ENCODE measurements at regions not wholly inside any gene's neighbourhood (a gene's known extent, or its start where the extent isn't known, plus 50 kb on each side); places are given as distances from the start of the nearest gene placed in this dataset.

- TF ChIP-seq CTCF (IDR thresholded peaks at IDR 0.05 in 8 of 11, conservative IDR thresholded peaks at IDR 0.05 in 3 of 11) (no peak), POLR2A (IDR thresholded peaks at IDR 0.05) (no peak)
Measured at GRCh38 chr1:56333461-56333860, 245.9 kb downstream of the PLPP3 start.
